ENCODE measurements at regions not wholly inside any gene's neighbourhood (a gene's known extent, or its start where the extent isn't known, plus 50 kb on each side); places are given as distances from the start of the nearest gene placed in this dataset.

GRCh38 chr5:5810461-5810860 is 388.0 kb downstream of the ICE1 start:
- TF ChIP-seq POLR2AphosphoS5 (IDR thresholded peaks at IDR 0.05; ENCODE audit: low read depth, low read length) (no peak), POLR2A (IDR thresholded peaks at IDR 0.05; ENCODE audit: low read depth, low read length) (no peak)

Data from GM12892 (cell line).